OCI-LY1 (cell line): ENCODE measurements at regions not wholly inside any gene's neighbourhood (a gene's known extent, or its start where the extent isn't known, plus 50 kb on each side); places are given as distances from the start of the nearest gene placed in this dataset.

Source experiments
- H2AFZ ChIP-seq: fragments of 200-600 bp; sonication (generic), shearing (Covaris generic); 2 replicates; pipeline ENCODE4 v1.6.0; 2014; ENCODE audit warnings: antibody characterized with exemption, mild to moderate bottlenecking, low read length
- H3F3A ChIP-seq: fragments of 200-600 bp; sonication (generic), shearing (Covaris generic); 2 replicates; pipeline ENCODE4 v1.6.0; 2014; ENCODE audit warnings: mild to moderate bottlenecking, antibody characterized with exemption, low read length, moderate library complexity; ENCODE audit not compliant: insufficient read depth
- H3K27ac ChIP-seq: fragments of 200-600 bp; sonication (generic); 2 replicates; pipeline ENCODE4 v1.5.1; 2014; ENCODE audit warnings: low read length, mixed run types, mild to moderate bottlenecking, low read depth; ENCODE audit not compliant: poor library complexity, severe bottlenecking
- H3K27me3 ChIP-seq: fragments of 200-600 bp; sonication (generic); 2 replicates; pipeline ENCODE4 v1.6.0; 2014; ENCODE audit warnings: antibody characterized with exemption, mild to moderate bottlenecking, low read length, moderate library complexity; ENCODE audit not compliant: insufficient read depth
- H3K36me3 ChIP-seq: fragments of 200-600 bp; sonication (generic); 2 replicates; pipeline ENCODE4 v1.6.1; 2014; ENCODE audit warnings: mild to moderate bottlenecking, antibody characterized with exemption, low read length, moderate library complexity, mixed read lengths; ENCODE audit not compliant: insufficient read depth
- H3K4me1 ChIP-seq: fragments of 200-600 bp; sonication (generic); 2 replicates; pipeline ENCODE4 v1.5.1; 2014; ENCODE audit warnings: mild to moderate bottlenecking, low read length, moderate library complexity; ENCODE audit not compliant: insufficient read depth, severe bottlenecking
- H3K4me2 ChIP-seq: fragments of 200-600 bp; sonication (generic), shearing (Covaris generic); 2 replicates; pipeline ENCODE4 v1.6.1; 2014; ENCODE audit warnings: low read length
- H3K4me3 ChIP-seq: fragments of 200-600 bp; sonication (generic); 2 replicates; pipeline ENCODE4 v1.5.1; 2014; ENCODE audit warnings: low read length, low read depth, mild to moderate bottlenecking, mixed read lengths; ENCODE audit not compliant: poor library complexity, severe bottlenecking
- H3K79me2 ChIP-seq: fragments of 200-600 bp; shearing (Covaris generic); 2 replicates; pipeline ENCODE4 v1.6.1; 2016; ENCODE audit warnings: mixed run types, low read length, mixed read lengths; ENCODE audit not compliant: insufficient read depth
- H3K9ac ChIP-seq: fragments of 200-600 bp; sonication (generic), shearing (Covaris generic); 2 replicates; pipeline ENCODE4 v1.6.1; 2014; ENCODE audit warnings: mild to moderate bottlenecking, low read length, mixed read lengths
- H3K9me2 ChIP-seq: fragments of 200-600 bp; sonication (generic), shearing (Covaris generic); 2 replicates; pipeline ENCODE4 v1.6.1; 2014; ENCODE audit warnings: low read depth, mild to moderate bottlenecking, low read length, mixed read lengths
- H3K9me3 ChIP-seq: fragments of 200-600 bp; shearing (Covaris generic); 2 replicates; pipeline ENCODE4 v1.6.1; 2014; ENCODE audit warnings: low read length, mixed read lengths
- H4K20me1 ChIP-seq: fragments of 200-600 bp; sonication (generic), shearing (Covaris generic); 2 replicates; pipeline ENCODE4 v1.6.0; 2016; ENCODE audit warnings: mild to moderate bottlenecking, low read length; ENCODE audit not compliant: insufficient read depth
- EZH2 ChIP-seq: fragments of 200-600 bp; sonication (generic), shearing (Covaris generic); IDR thresholded peaks from 2 replicates; pipeline ENCODE4 v1.8.0; 2017; ENCODE audit warnings: borderline replicate concordance, mixed run types, mild to moderate bottlenecking, antibody characterized with exemption, low read length, moderate library complexity, mixed read lengths
- TF ChIP-seq, protein P1 (sequence below): fragments of 200-600 bp; sonication (generic), shearing (Covaris generic); IDR thresholded peaks from 2 replicates; pipeline ENCODE4 v1.5.1; 2017; ENCODE audit warnings: mild to moderate bottlenecking, antibody characterized with exemption, low read length, moderate library complexity, mixed read lengths

DNA sequence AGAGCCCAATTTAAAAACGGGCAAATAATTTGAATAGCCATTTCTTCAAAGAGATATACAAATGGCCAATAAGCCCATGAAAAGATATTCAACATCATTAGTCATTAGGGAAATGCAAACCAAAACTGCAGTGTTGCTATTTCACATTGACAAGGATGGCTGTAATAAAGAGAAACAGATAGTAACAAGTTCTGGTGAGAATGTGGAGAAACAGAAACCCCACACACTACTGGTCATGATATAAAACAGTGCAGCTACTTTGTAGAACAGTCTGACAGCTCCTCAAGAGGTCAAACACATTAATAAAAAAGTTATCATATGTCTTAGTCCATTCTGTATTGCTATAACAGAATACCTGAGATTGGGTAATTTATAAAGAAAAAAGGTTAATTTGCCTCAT lies 237.0 kb upstream of the GRAMD2B start:
- H3K36me3 ChIP-seq: no peaks in the 10 kb centered on the region
- no peaks in the 10 kb centered on the region for H3K79me2 ChIP-seq
- H3K27ac ChIP-seq: no peak overlapping the region
- H3K9me2 ChIP-seq: no peaks in the 10 kb centered on the region
- H3K4me3 ChIP-seq: no peak overlapping the region
- H3K27me3 ChIP-seq: no peaks in the 10 kb centered on the region
- H4K20me1 ChIP-seq: no peaks in the 10 kb centered on the region
- H3K4me2 ChIP-seq: no peak overlapping the region
- H2AFZ ChIP-seq: no peak overlapping the region
- H3F3A ChIP-seq: no peaks in the 10 kb centered on the region
- no peaks in the 10 kb centered on the region for H3K4me1 ChIP-seq
- H3K9ac ChIP-seq: no peak overlapping the region
- TF ChIP-seq EZH2: no peak
- TF ChIP-seq, protein P1, sequence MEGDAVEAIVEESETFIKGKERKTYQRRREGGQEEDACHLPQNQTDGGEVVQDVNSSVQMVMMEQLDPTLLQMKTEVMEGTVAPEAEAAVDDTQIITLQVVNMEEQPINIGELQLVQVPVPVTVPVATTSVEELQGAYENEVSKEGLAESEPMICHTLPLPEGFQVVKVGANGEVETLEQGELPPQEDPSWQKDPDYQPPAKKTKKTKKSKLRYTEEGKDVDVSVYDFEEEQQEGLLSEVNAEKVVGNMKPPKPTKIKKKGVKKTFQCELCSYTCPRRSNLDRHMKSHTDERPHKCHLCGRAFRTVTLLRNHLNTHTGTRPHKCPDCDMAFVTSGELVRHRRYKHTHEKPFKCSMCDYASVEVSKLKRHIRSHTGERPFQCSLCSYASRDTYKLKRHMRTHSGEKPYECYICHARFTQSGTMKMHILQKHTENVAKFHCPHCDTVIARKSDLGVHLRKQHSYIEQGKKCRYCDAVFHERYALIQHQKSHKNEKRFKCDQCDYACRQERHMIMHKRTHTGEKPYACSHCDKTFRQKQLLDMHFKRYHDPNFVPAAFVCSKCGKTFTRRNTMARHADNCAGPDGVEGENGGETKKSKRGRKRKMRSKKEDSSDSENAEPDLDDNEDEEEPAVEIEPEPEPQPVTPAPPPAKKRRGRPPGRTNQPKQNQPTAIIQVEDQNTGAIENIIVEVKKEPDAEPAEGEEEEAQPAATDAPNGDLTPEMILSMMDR: no peak
- H3K9me3 ChIP-seq: no peaks in the 10 kb centered on the region

DNA sequence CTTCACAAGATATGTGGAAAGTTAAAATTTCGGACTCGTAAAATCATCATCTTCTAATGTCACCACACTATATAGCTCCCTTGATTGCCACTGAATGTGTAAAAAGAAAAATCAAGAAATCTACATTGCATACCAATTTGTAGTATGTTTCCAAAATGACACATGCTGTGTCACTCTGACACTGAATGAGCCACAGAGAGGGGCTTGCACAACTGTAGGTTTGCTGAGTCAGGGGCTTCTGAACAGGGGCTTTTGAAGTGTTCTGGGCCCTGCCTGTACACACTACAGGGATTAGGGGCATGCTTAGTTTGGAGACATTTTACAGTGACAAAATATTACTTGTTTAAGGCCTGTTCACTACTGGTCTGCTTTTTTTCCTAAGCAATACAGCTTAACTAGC lies 234.4 kb upstream of the GRAMD2B start:
- Histone ChIP-seq H3K4me3 (no peak overlapping the region), H3K4me2 (no peak overlapping the region), H3K9me2 (no peaks in the 10 kb centered on the region), H3F3A (no peaks in the 10 kb centered on the region), H3K27me3 (no peaks in the 10 kb centered on the region), H3K9me3 (no peaks in the 10 kb centered on the region), H3K4me1 (no peaks in the 10 kb centered on the region), H2AFZ (no peak overlapping the region), H4K20me1 (no peaks in the 10 kb centered on the region), H3K9ac (no peak overlapping the region), H3K79me2 (no peaks in the 10 kb centered on the region), H3K27ac (no peak overlapping the region), H3K36me3 (no peaks in the 10 kb centered on the region)
- TF ChIP-seq EZH2: no peak
- TF ChIP-seq, protein P1: no peak

DNA sequence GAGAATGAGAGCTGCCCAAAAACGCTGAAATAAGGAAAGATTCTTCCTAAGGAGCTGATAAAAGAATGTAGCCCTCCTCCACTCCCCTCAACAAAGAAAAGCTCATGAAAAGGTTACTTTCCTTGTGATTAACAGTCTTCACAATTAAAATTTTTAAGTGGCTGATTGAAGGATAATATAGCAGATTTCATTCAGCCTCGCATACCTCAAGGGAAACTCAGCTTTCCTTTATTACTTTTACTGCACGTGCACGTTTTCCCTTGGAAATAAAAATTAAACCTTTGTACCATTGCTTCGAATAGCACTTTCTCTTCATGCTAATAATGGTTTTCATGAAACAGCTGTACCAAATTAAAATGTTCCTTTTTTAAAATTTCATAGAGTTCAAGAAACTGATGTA lies 234.0 kb upstream of the GRAMD2B start:
- Histone ChIP-seq H3K79me2 (no peaks in the 10 kb centered on the region), H3K27ac (no peak overlapping the region), H3K9me3 (no peaks in the 10 kb centered on the region), H3K4me3 (no peak overlapping the region), H3K4me1 (no peaks in the 10 kb centered on the region), H3K36me3 (no peaks in the 10 kb centered on the region), H3K9me2 (no peaks in the 10 kb centered on the region), H4K20me1 (no peaks in the 10 kb centered on the region), H2AFZ (no peak overlapping the region), H3K27me3 (no peaks in the 10 kb centered on the region), H3F3A (no peaks in the 10 kb centered on the region), H3K9ac (no peak overlapping the region), H3K4me2 (no peak overlapping the region)
- no peak for TF ChIP-seq EZH2
- TF ChIP-seq, protein P1: no peak
